Tibial nerve (tissue), 4 donors: ENCODE measurements at regions not wholly inside any gene's neighbourhood (a gene's known extent, or its start where the extent isn't known, plus 50 kb on each side); places are given as distances from the start of the nearest gene placed in this dataset.

Experiments
- DNase-seq, 2 donors: peaks; one replicate each; pipeline ENCODE4 v3.0.0-alpha.2; 2019; ENCODE audit warnings: low spot score in 2 of 2
- H3K27ac ChIP-seq, 4 donors: fragments of 200-600 bp; sonication (generic) in 3 of 4; one replicate each; pipeline ENCODE4 v1.5.1; 2017 to 2019; ENCODE audit warnings: mild to moderate bottlenecking in 1 of 4
- H3K27me3 ChIP-seq, 2 donors: fragments of 200-600 bp; sonication (generic) in 1 of 2; one replicate each; pipeline versions ENCODE4 v1.5.1 to v1.6.0; 2017 to 2019
- H3K36me3 ChIP-seq, 3 donors: fragments of 200-600 bp; sonication (generic); one replicate each; pipeline ENCODE4 v1.5.1; 2018 to 2019
- H3K4me1 ChIP-seq, 4 donors: fragments of 200-600 bp; sonication (generic) in 3 of 4; one replicate each; pipeline ENCODE4 v1.5.1; 2017 to 2019
- H3K4me3 ChIP-seq, 4 donors: fragments of 200-600 bp; sonication (generic) in 3 of 4; one replicate each; pipeline ENCODE4 v1.5.1; 2017 to 2019; ENCODE audit warnings: mild to moderate bottlenecking in 1 of 4, moderate library complexity in 1 of 4
- H3K9me3 ChIP-seq, 4 donors: fragments of 200-600 bp; sonication (generic) in 3 of 4; one replicate each; pipeline ENCODE4 v1.5.1; 2017 to 2019
- CTCF ChIP-seq, 5 experiments: fragments of 200-600 bp in 3 of 5; fragments of 450-650 bp in 2 of 5; sonication (generic) in 3 of 5; IDR thresholded peaks; one replicate each; pipeline ENCODE4 v1.5.1; 2016 to 2019; ENCODE audit warnings: antibody characterized with exemption in 5 of 5, mild to moderate bottlenecking in 3 of 5, moderate library complexity in 2 of 5
- EP300 ChIP-seq, 2 donors: sonication (generic); formaldehyde crosslinking; IDR thresholded peaks; one replicate each; pipeline ENCODE4 v1.6.1; 2017; ENCODE audit warnings: antibody characterized with exemption in 2 of 2, mild to moderate bottlenecking in 1 of 2
- POLR2A ChIP-seq, 2 donors: fragments of 450-650 bp; IDR thresholded peaks; one replicate each; pipeline ENCODE4 v1.6.1; 2017; ENCODE audit warnings: antibody characterized with exemption in 2 of 2, mild to moderate bottlenecking in 2 of 2, moderate library complexity in 2 of 2
- WGBS, 2 donors: methylation state at CpG; one replicate each; pipeline ENCODE4 v1.1.5; 2018; 5-methylcytosine and 5-hydroxymethylcytosine counted together

GRCh38 chrY:19405598-19405997 lies 338.9 kb downstream of the KDM5D start:
- no peak overlapping the region for H3K4me3 ChIP-seq
- H3K27me3 ChIP-seq, result no peaks in the 10 kb centered on the region
- H3K9me3 ChIP-seq, result no peaks in the 10 kb centered on the region
- DNase-seq, result no peak
- WGBS, 2 donors, result 90% methylated on average over 3 of the region's 4 CpGs; no CpG with 5 or more reads in 1 of the 2 donors
- no peaks in the 10 kb centered on the region for H3K4me1 ChIP-seq
- no peaks in the 10 kb centered on the region for H3K36me3 ChIP-seq
- no peak for TF ChIP-seq EP300 (IDR thresholded peaks at IDR 0.05)
- no peak overlapping the region for H3K27ac ChIP-seq

GRCh38 chrY:19392876-19393275 lies 351.6 kb downstream of the KDM5D start:
- Histone ChIP-seq H3K27ac (no peak overlapping the region), H3K36me3 (no peaks in the 10 kb centered on the region), H3K27me3 (no peaks in the 10 kb centered on the region), H3K4me3 (no peak overlapping the region), H3K4me1 (no peaks in the 10 kb centered on the region), H3K9me3 (no peaks in the 10 kb centered on the region)
- no peak for TF ChIP-seq CTCF (IDR thresholded peaks at IDR 0.05)
- no peak for TF ChIP-seq POLR2A (IDR thresholded peaks at IDR 0.05)
- TF ChIP-seq EP300 (IDR thresholded peaks at IDR 0.05), result no peak
- DNase-seq, result no peak

GRCh38 chrY:19391922-19392321 lies 352.6 kb downstream of the KDM5D start:
- H3K36me3 ChIP-seq, result no peaks in the 10 kb centered on the region

GRCh38 chrY:19365321-19365720 lies 379.2 kb downstream of the KDM5D start:
- Histone ChIP-seq H3K27me3 (no peaks in the 10 kb centered on the region), H3K9me3 (no peaks in the 10 kb centered on the region), H3K4me3 (no peak overlapping the region), H3K27ac (no peak overlapping the region), H3K4me1 (no peaks in the 10 kb centered on the region), H3K36me3 (no peaks in the 10 kb centered on the region)
- TF ChIP-seq CTCF (IDR thresholded peaks at IDR 0.05) (no peak), POLR2A (IDR thresholded peaks at IDR 0.05) (no peak), EP300 (IDR thresholded peaks at IDR 0.05) (no peak)
- no peak for DNase-seq
- WGBS, 2 donors, result 62% methylated on average over 2 of the region's 2 CpGs; no CpG with 5 or more reads in 1 of the 2 donors

More at GRCh38 chrY:19391922-19392321, 352.6 kb downstream of the KDM5D start:
- Histone ChIP-seq H3K27me3 (no peaks in the 10 kb centered on the region), H3K9me3 (no peaks in the 10 kb centered on the region), H3K4me1 (no peaks in the 10 kb centered on the region), H3K27ac (no peak overlapping the region), H3K4me3 (no peak overlapping the region)
- no peak for TF ChIP-seq CTCF (IDR thresholded peaks at IDR 0.05)
- no peak for TF ChIP-seq POLR2A (IDR thresholded peaks at IDR 0.05)
- 100% methylated on average over 1 of the region's 1 CpG; no CpG with 5 or more reads in 1 of the 2 donors for WGBS, 2 donors
- no peak for DNase-seq

- no peaks in the 10 kb centered on the region for H3K9me3 ChIP-seq
- H3K36me3 ChIP-seq, result no peaks in the 10 kb centered on the region
- DNase-seq, result no peak
- no peak overlapping the region for H3K4me3 ChIP-seq
- H3K27ac ChIP-seq, result no peak overlapping the region
- WGBS, 2 donors, result 80% methylated on average over 1 of the region's 1 CpG; no CpG with 5 or more reads in 1 of the 2 donors
- no peak for TF ChIP-seq EP300 (IDR thresholded peaks at IDR 0.05)
- TF ChIP-seq CTCF (IDR thresholded peaks at IDR 0.05), result no peak
- TF ChIP-seq POLR2A (IDR thresholded peaks at IDR 0.05), result no peak
- H3K27me3 ChIP-seq, result no peaks in the 10 kb centered on the region
- H3K4me1 ChIP-seq, result no peaks in the 10 kb centered on the region
Observed at GRCh38 chrY:19357249-19357648, 387.3 kb downstream of the KDM5D start.

- DNase-seq, result no peak
- Histone ChIP-seq H3K4me1 (no peaks in the 10 kb centered on the region), H3K4me3 (no peak overlapping the region), H3K9me3 (no peaks in the 10 kb centered on the region), H3K27ac (no peak overlapping the region), H3K27me3 (no peaks in the 10 kb centered on the region), H3K36me3 (no peaks in the 10 kb centered on the region)
- TF ChIP-seq EP300 (IDR thresholded peaks at IDR 0.05) (no peak), CTCF (IDR thresholded peaks at IDR 0.05) (no peak), POLR2A (IDR thresholded peaks at IDR 0.05) (no peak)
Observed at GRCh38 chrY:19356735-19357134, 387.8 kb downstream of the KDM5D start.
